Spleen (tissue), 11 donors: ENCODE measurements at regions not wholly inside any gene's neighbourhood (a gene's known extent, or its start where the extent isn't known, plus 50 kb on each side); places are given as distances from the start of the nearest gene placed in this dataset.
"Not testable (repeated sequence)": the region's sequence is repeated elsewhere in the genome, so short reads cannot be mapped to it uniquely, and the experiment has no call there.

Experiments
- DNase-seq: peaks from one replicate; pipeline ENCODE4 v3.0.0-alpha.2; 2020
- H3K27ac ChIP-seq, 8 donors: fragments of 200-600 bp; sonication (generic) in 7 of 8; 1 replicate in 4 of 8; 2 replicates in 4 of 8; pipeline versions ENCODE4 v1.5.0 to v1.8.0; 2016 to 2021; ENCODE audit warnings: inconsistent platforms in 4 of 8, mild to moderate bottlenecking in 4 of 8, moderate library complexity in 1 of 8
- H3K27me3 ChIP-seq, 7 donors: fragments of 200-600 bp; sonication (generic) in 6 of 7; replicated peaks in 1 of 7; 1 replicate in 4 of 7; 2 replicates in 3 of 7; pipeline versions ENCODE4 v1.5.0 to v1.8.0; 2016 to 2021; ENCODE audit warnings: inconsistent platforms in 3 of 7, mild to moderate bottlenecking in 1 of 7
- H3K36me3 ChIP-seq, 6 donors: fragments of 200-600 bp; sonication (generic) in 5 of 6; 1 replicate in 4 of 6; 2 replicates in 2 of 6; pipeline versions ENCODE4 v1.5.0 to v1.8.0; 2016 to 2021; ENCODE audit warnings: inconsistent platforms in 2 of 6
- H3K4me1 ChIP-seq, 6 donors: fragments of 200-600 bp; sonication (generic) in 5 of 6; 1 replicate in 3 of 6; 2 replicates in 3 of 6; pipeline versions ENCODE4 v1.5.0 to v1.8.0; 2016 to 2021; ENCODE audit warnings: inconsistent platforms in 3 of 6
- H3K4me3 ChIP-seq, 8 donors: fragments of 200-600 bp; sonication (generic) in 7 of 8; 1 replicate in 4 of 8; 2 replicates in 4 of 8; pipeline versions ENCODE4 v1.5.0 to v1.8.0; 2016 to 2021; ENCODE audit warnings: inconsistent platforms in 4 of 8, mild to moderate bottlenecking in 4 of 8, moderate library complexity in 2 of 8
- H3K9me3 ChIP-seq, 8 donors: fragments of 200-600 bp; sonication (generic) in 7 of 8; 1 replicate in 4 of 8; 2 replicates in 4 of 8; pipeline versions ENCODE4 v1.5.0 to v1.8.0; 2016 to 2021; ENCODE audit warnings: inconsistent platforms in 4 of 8
- CTCF ChIP-seq, 11 experiments: fragments of 200-600 bp in 7 of 11; fragments of 450-650 bp in 4 of 11; sonication (generic) in 4 of 11; IDR thresholded peaks in 8 of 11; conservative IDR thresholded peaks in 3 of 11; 1 replicate in 7 of 11; 2 replicates in 4 of 11; pipeline versions ENCODE4 v1.4.0 to v1.8.0; 2016 to 2021; ENCODE audit warnings: antibody characterized with exemption in 11 of 11, inconsistent platforms in 4 of 11, mild to moderate bottlenecking in 1 of 11
- POLR2A ChIP-seq, 3 donors: fragments of 450-650 bp; IDR thresholded peaks; one replicate each; pipeline ENCODE4 v1.5.1; 2017; ENCODE audit warnings: antibody characterized with exemption in 3 of 3, mild to moderate bottlenecking in 1 of 3
- POLR2AphosphoS5 ChIP-seq, 3 donors: sonication (generic); formaldehyde crosslinking; IDR thresholded peaks; one replicate each; pipeline ENCODE4 v1.5.1; 2017; ENCODE audit warnings: antibody characterized with exemption in 3 of 3
- WGBS, 5 donors: extraction: QIAGEN DNeasy Blood & Tissue Kit in 3 of 5; methylation state at CpG; one replicate each; pipeline versions ENCODE4 v1.1.5 to v1.1.7; 2013 to 2018; 5-methylcytosine and 5-hydroxymethylcytosine counted together
- intact Hi-C: fragments of 100-400 bp; cut with DNase I; formaldehyde crosslinking; loops from one replicate; pipeline ENCODE4 v1.15.0; 2023; ENCODE audit warnings: low total_unique reads
- donor health status: healthy with polysubstance abuse.
- donor health status: DM: no; HTN: no; CAD: no; lungs with moderate emphysema.
- donor health status: DM: no; HTN: no; CAD: no.
- donor health status: Bipolar disorder and iron deficiency.
- donor health status: healthy.
- donor health status: DM: no; HTN: no; CAD: no.
- donor health status: DM: yes; HTN: yes; CAD: no.

DNA sequence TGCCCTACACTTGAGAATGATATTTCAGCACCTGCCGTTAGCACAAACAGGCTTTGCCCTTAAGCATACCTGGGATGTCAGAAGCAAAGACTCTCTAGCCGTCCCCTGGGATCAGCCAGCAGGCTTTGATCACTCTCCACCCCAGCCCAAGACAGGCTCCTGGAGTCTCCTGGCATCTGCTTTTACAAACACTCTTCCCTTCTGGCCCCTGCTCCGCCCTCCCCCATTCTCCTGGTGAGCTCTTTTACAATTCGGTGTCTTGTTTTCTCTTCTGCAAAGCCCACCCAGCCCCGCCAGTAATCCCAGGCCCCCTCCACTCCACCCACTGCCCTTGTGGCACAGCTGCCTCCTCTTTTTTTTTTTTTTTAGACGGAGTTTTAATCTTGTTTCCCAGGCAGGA is 50.4 kb downstream of the KATNIP start:
- H3K27ac ChIP-seq: no peak overlapping the region
- WGBS, 5 donors: 80 to 89% (median 83%) methylated on average over 6 of the region's 6 CpGs
- H3K9me3 ChIP-seq: no peaks in the 10 kb centered on the region
- DNase-seq: no peak
- H3K4me3 ChIP-seq: no peak overlapping the region
- H3K27me3 ChIP-seq: no peaks in the 10 kb centered on the region
- H3K4me1 ChIP-seq: no peaks in the 10 kb centered on the region
- peaks cover 0 to 14% (median 0%) of the 10 kb centered on the region in 6 donors for H3K36me3 ChIP-seq
- no peak for TF ChIP-seq CTCF (IDR thresholded peaks at IDR 0.05 in 8 of 11, conservative IDR thresholded peaks at IDR 0.05 in 3 of 11)
- no peak for TF ChIP-seq POLR2AphosphoS5 (IDR thresholded peaks at IDR 0.05)
- TF ChIP-seq POLR2A (IDR thresholded peaks at IDR 0.05): no peak
- intact Hi-C loops: no loop called here

- no peaks in the 10 kb centered on the region for H3K9me3 ChIP-seq
- no peaks in the 10 kb centered on the region for H3K4me1 ChIP-seq
- no peak for DNase-seq
- H3K4me3 ChIP-seq: no peak overlapping the region
- no peak overlapping the region for H3K27ac ChIP-seq
- TF ChIP-seq CTCF (IDR thresholded peaks at IDR 0.05 in 8 of 11, conservative IDR thresholded peaks at IDR 0.05 in 3 of 11) (no peak), POLR2A (IDR thresholded peaks at IDR 0.05) (no peak), POLR2AphosphoS5 (IDR thresholded peaks at IDR 0.05) (no peak)
- H3K36me3 ChIP-seq: peaks cover 0 to 14% (median 0%) of the 10 kb centered on the region in 6 donors
- no peaks in the 10 kb centered on the region for H3K27me3 ChIP-seq
- intact Hi-C loops: no loop called here
- WGBS, 5 donors: 87 to 94% (median 88%) methylated on average over 4 of the region's 4 CpGs
Observed at GRCh38 chr16:27602103-27602502, 52.2 kb downstream of the KATNIP start.

DNA sequence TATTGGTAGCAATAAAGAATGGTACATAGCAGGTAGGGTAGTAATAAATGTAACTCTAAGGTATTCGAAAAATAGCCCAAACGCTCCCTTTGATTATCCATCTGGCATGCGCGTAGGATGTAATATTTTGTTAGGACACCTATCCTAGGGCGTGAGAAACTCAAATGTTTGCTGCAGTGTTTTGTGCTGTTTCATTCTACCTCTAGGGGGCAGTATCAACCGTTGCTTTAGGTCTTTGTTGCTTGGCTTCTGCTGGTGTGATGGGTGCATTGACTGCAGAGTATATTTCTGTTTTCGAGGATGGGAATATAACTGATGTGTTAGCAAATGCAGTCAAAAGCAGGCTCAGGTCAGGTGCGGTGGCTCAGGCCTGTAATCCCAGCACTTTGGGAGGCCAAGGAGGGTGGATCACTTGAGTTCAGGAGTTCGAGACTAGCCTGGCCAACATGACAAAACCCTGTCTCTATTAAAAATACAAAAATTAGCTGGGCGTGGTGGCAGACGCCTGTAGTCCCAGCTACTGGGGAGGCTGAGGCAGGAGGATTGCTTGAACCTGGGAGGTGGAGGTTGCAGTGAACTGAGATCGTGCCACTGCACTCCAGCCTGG is 55.7 kb downstream of the KATNIP start:
- H3K4me1 ChIP-seq, H3K4me3 ChIP-seq, H3K27me3 ChIP-seq, H3K27ac ChIP-seq, intact Hi-C loops, DNase-seq, H3K9me3 ChIP-seq: not testable (repeated sequence)
- WGBS, 5 donors: 74 to 83% (median 81%) methylated on average over 12 of the region's 12 CpGs
- TF ChIP-seq CTCF (IDR thresholded peaks at IDR 0.05 in 8 of 11, conservative IDR thresholded peaks at IDR 0.05 in 3 of 11): peak in 7 of 11 experiments; percentile 30 to 60 (median 53)
- peaks cover 0 to 17% (median 0%) of the 10 kb centered on the region in 6 donors for H3K36me3 ChIP-seq

- no peak for DNase-seq
- Histone ChIP-seq H3K4me3 (no peak overlapping the region), H3K9me3 (no peaks in the 10 kb centered on the region), H3K27me3 (no peaks in the 10 kb centered on the region), H3K4me1 (no peaks in the 10 kb centered on the region), H3K36me3 (peaks cover 0 to 17% (median 0%) of the 10 kb centered on the region in 6 donors), H3K27ac (no peak overlapping the region)
- TF ChIP-seq POLR2AphosphoS5 (IDR thresholded peaks at IDR 0.05) (no peak), CTCF (IDR thresholded peaks at IDR 0.05 in 8 of 11, conservative IDR thresholded peaks at IDR 0.05 in 3 of 11) (no peak), POLR2A (IDR thresholded peaks at IDR 0.05) (no peak)
- intact Hi-C loops: no loop called here
- 90 to 97% (median 96%) methylated on average over 5 of the region's 5 CpGs for WGBS, 5 donors
Observed at GRCh38 chr16:27611340-27611739, 61.4 kb downstream of the KATNIP start.
